DND-41 (cell line): ENCODE measurements at regions not wholly inside any gene's neighbourhood (a gene's known extent, or its start where the extent isn't known, plus 50 kb on each side); places are given as distances from the start of the nearest gene placed in this dataset.

Experiments used
- CTCF ChIP-seq: IDR thresholded peaks from 2 replicates; pipeline ENCODE4 v1.5.1; 2012; ENCODE audit warnings: borderline replicate concordance, low read length, moderate library complexity, mild to moderate bottlenecking; ENCODE audit not compliant: poor library complexity, severe bottlenecking; ENCODE audit errors: extremely low read depth
- EZH2 ChIP-seq: IDR thresholded peaks from 3 replicates; pipeline ENCODE4 v1.6.1; 2012; ENCODE audit warnings: borderline replicate concordance, low read depth, mild to moderate bottlenecking, moderate library complexity, low read length, inconsistent platforms; ENCODE audit not compliant: severe bottlenecking

GRCh38 chr2:41935825-41936224 lies 112.0 kb upstream of the PKDCC start:
- TF ChIP-seq CTCF (no peak), EZH2 (no peak)
